Upper lobe of left lung (tissue), 4 donors: ENCODE measurements at regions not wholly inside any gene's neighbourhood (a gene's known extent, or its start where the extent isn't known, plus 50 kb on each side); places are given as distances from the start of the nearest gene placed in this dataset.
"Not testable (repeated sequence)": the region's sequence is repeated elsewhere in the genome, so short reads cannot be mapped to it uniquely, and the experiment has no call there.

ENCODE experiments used
- CTCF ChIP-seq, 6 experiments: fragments of 450-650 bp in 4 of 6; fragments of 200-600 bp in 2 of 6; sonication (generic) in 2 of 6; IDR thresholded peaks; one replicate each; pipeline ENCODE4 v1.5.1; 2016 to 2019; ENCODE audit warnings: antibody characterized with exemption in 6 of 6
- EP300 ChIP-seq, 4 donors: sonication (generic); formaldehyde crosslinking; IDR thresholded peaks; one replicate each; pipeline ENCODE4 v1.5.1; 2017; ENCODE audit warnings: antibody characterized with exemption in 4 of 4, control low read depth in 2 of 4

GRCh38 chr2:111266556-111266955, 145.8 kb downstream of the BCL2L11 start:
- TF ChIP-seq CTCF, EP300 (IDR thresholded peaks at IDR 0.05): not testable (repeated sequence)
